Stomach (tissue), 8 donors: ENCODE measurements at regions not wholly inside any gene's neighbourhood (a gene's known extent, or its start where the extent isn't known, plus 50 kb on each side); places are given as distances from the start of the nearest gene placed in this dataset.
"Not testable (repeated sequence)": the region's sequence is repeated elsewhere in the genome, so short reads cannot be mapped to it uniquely, and the experiment has no call there.

Experiments used
- DNase-seq, 2 donors: peaks; one replicate each; pipeline versions ENCODE4 v3.0.0 to v3.0.0-alpha.2; 2013 to 2019
- H3K27ac ChIP-seq, 5 donors: fragments of 200-600 bp in 4 of 5; sonication (generic) in 4 of 5; one replicate each; pipeline ENCODE4 v1.5.1; 2013 to 2019; ENCODE audit warnings: mild to moderate bottlenecking in 1 of 5, moderate library complexity in 1 of 5
- H3K27me3 ChIP-seq, 3 donors: fragments of 200-600 bp; sonication (generic); one replicate each; pipeline ENCODE4 v1.5.1; 2017 to 2019; ENCODE audit warnings: mixed run types in 1 of 3
- H3K36me3 ChIP-seq, 4 donors: fragments of 200-600 bp; sonication (generic); 1 replicate in 3 of 4; 2 replicates in 1 of 4; pipeline ENCODE4 v1.5.1; 2016 to 2019
- H3K4me1 ChIP-seq, 4 donors: fragments of 200-600 bp; sonication (generic); one replicate each; pipeline ENCODE4 v1.5.1; 2016 to 2019
- H3K4me3 ChIP-seq, 4 donors: fragments of 200-600 bp; sonication (generic) in 3 of 4; one replicate each; pipeline ENCODE4 v1.5.1; 2016 to 2019; ENCODE audit warnings: mild to moderate bottlenecking in 1 of 4
- H3K9me3 ChIP-seq, 4 donors: fragments of 200-600 bp; sonication (generic); one replicate each; pipeline ENCODE4 v1.5.1; 2016 to 2019
- CTCF ChIP-seq, 7 experiments: fragments of 450-650 bp in 4 of 7; fragments of 200-600 bp in 3 of 7; sonication (generic) in 3 of 7; IDR thresholded peaks; one replicate each; pipeline ENCODE4 v1.5.1; 2016 to 2019; ENCODE audit warnings: antibody characterized with exemption in 7 of 7, control low read depth in 2 of 7, mild to moderate bottlenecking in 1 of 7
- EP300 ChIP-seq: sonication (generic); formaldehyde crosslinking; IDR thresholded peaks from one replicate; pipeline ENCODE4 v1.6.1; 2017; ENCODE audit warnings: antibody characterized with exemption
- POLR2A ChIP-seq, 4 donors: fragments of 450-650 bp; IDR thresholded peaks; one replicate each; pipeline ENCODE4 v1.6.1; 2016; ENCODE audit warnings: antibody characterized with exemption in 4 of 4, control low read depth in 2 of 4, mild to moderate bottlenecking in 1 of 4, moderate library complexity in 1 of 4
- POLR2AphosphoS5 ChIP-seq, 3 donors: sonication (generic); formaldehyde crosslinking; IDR thresholded peaks; one replicate each; pipeline ENCODE4 v1.6.1; 2016; ENCODE audit warnings: antibody characterized with exemption in 3 of 3
- WGBS, 5 donors: extraction: QIAGEN DNeasy Blood & Tissue Kit in 3 of 5; methylation state at CpG; one replicate each; pipeline versions ENCODE4 v1.1.5 to v1.1.7; 2013 to 2018; 5-methylcytosine and 5-hydroxymethylcytosine counted together
- intact Hi-C: fragments of 100-400 bp; cut with DNase I; formaldehyde crosslinking; loops from one replicate; pipeline ENCODE4 v1.15.1; 2023; ENCODE audit warnings: low total_unique reads
- donor health status: healthy with polysubstance abuse.
- donor health status: Bipolar disorder and iron deficiency.
- donor health status: healthy.

GRCh38 chr14:53714495-53715192, 242.0 kb downstream of the BMP4 start:
- H3K4me3 ChIP-seq, result no peak overlapping the region
- TF ChIP-seq POLR2AphosphoS5 (IDR thresholded peaks at IDR 0.05), result no peak
- no peak for TF ChIP-seq EP300
- H3K27me3 ChIP-seq, result no peaks in the 10 kb centered on the region
- no peaks in the 10 kb centered on the region for H3K9me3 ChIP-seq
- peak overlapping the region in 3 of 5 donors; percentile 25 to 29 (median 26) for H3K27ac ChIP-seq
- peaks cover 0 to 18% (median 12%) of the 10 kb centered on the region in 4 donors for H3K4me1 ChIP-seq
- peak in 1 of 2 donors; percentile 32 for DNase-seq
- WGBS, 5 donors, result 11 to 21% (median 14%) methylated on average over 5 of the region's 5 CpGs
- no peaks in the 10 kb centered on the region for H3K36me3 ChIP-seq
- intact Hi-C loops, result no loop called here

GRCh38 chr14:53712901-53713300, 243.7 kb downstream of the BMP4 start:
- H3K27me3 ChIP-seq, H3K9me3 ChIP-seq, H3K4me3 ChIP-seq, intact Hi-C loops, H3K36me3 ChIP-seq, H3K27ac ChIP-seq, DNase-seq: not testable (repeated sequence)
- H3K4me1 ChIP-seq, result peaks cover 0 to 18% (median 12%) of the 10 kb centered on the region in 4 donors
- WGBS, 5 donors, result 93 to 97% (median 96%) methylated on average over 3 of the region's 3 CpGs

GRCh38 chr14:53711205-53711604, 245.4 kb downstream of the BMP4 start:
- Histone ChIP-seq H3K36me3 (no peaks in the 10 kb centered on the region), H3K4me3 (no peak overlapping the region), H3K27me3 (no peaks in the 10 kb centered on the region), H3K27ac (no peak overlapping the region), H3K4me1 (peaks cover 0 to 18% (median 12%) of the 10 kb centered on the region in 4 donors), H3K9me3 (no peaks in the 10 kb centered on the region)
- DNase-seq, result no peak
- intact Hi-C loops, result no loop called here
- WGBS, 5 donors, result 87 to 93% (median 91%) methylated on average over 4 of the region's 4 CpGs
- TF ChIP-seq POLR2A (IDR thresholded peaks at IDR 0.05) (no peak), CTCF (IDR thresholded peaks at IDR 0.05) (no peak), EP300 (no peak), POLR2AphosphoS5 (IDR thresholded peaks at IDR 0.05) (no peak)

GRCh38 chr14:53710615-53711014, 246.0 kb downstream of the BMP4 start:
- TF ChIP-seq POLR2A (IDR thresholded peaks at IDR 0.05) (no peak), CTCF (IDR thresholded peaks at IDR 0.05) (no peak), POLR2AphosphoS5 (IDR thresholded peaks at IDR 0.05) (no peak), EP300 (no peak)

GRCh38 chr14:53709381-53709780, 247.2 kb downstream of the BMP4 start:
- 81 to 100% (median 96%) methylated on average over 3 of the region's 3 CpGs for WGBS, 5 donors
- TF ChIP-seq POLR2AphosphoS5 (IDR thresholded peaks at IDR 0.05) (no peak), EP300 (no peak), CTCF (IDR thresholded peaks at IDR 0.05) (no peak), POLR2A (IDR thresholded peaks at IDR 0.05) (no peak)

More at GRCh38 chr14:53710615-53711014, 246.0 kb downstream of the BMP4 start:
- Histone ChIP-seq H3K27ac (no peak overlapping the region), H3K36me3 (no peaks in the 10 kb centered on the region), H3K9me3 (no peaks in the 10 kb centered on the region), H3K27me3 (no peaks in the 10 kb centered on the region), H3K4me1 (peaks cover 0 to 15% (median 11%) of the 10 kb centered on the region in 4 donors), H3K4me3 (no peak overlapping the region)
- no peak for DNase-seq
- WGBS, 5 donors, result 67 to 77% (median 71%) methylated on average over 4 of the region's 4 CpGs
- intact Hi-C loops, result no loop called here

More at GRCh38 chr14:53709381-53709780, 247.2 kb downstream of the BMP4 start:
- no peak overlapping the region for H3K4me3 ChIP-seq
- intact Hi-C loops, result no loop called here
- H3K4me1 ChIP-seq, result peaks cover 0 to 2% (median under 1%) of the 10 kb centered on the region in 4 donors
- no peaks in the 10 kb centered on the region for H3K27me3 ChIP-seq
- H3K9me3 ChIP-seq, result no peaks in the 10 kb centered on the region
- DNase-seq, result no peak
- no peak overlapping the region for H3K27ac ChIP-seq
- H3K36me3 ChIP-seq, result no peaks in the 10 kb centered on the region
